WTC11 (cell line): ENCODE measurements at regions not wholly inside any gene's neighbourhood (a gene's known extent, or its start where the extent isn't known, plus 50 kb on each side); places are given as distances from the start of the nearest gene placed in this dataset.

Experiments used
- CREM ChIP-seq: sonication (generic); formaldehyde crosslinking; IDR thresholded peaks from 2 replicates; pipeline ENCODE4 v1.8.1; 2022; ENCODE audit warnings: mild to moderate bottlenecking, missing genetic modification reagents, moderate library complexity
- CTCF ChIP-seq: fragments of 200-600 bp; IDR thresholded peaks from 2 replicates; pipeline ENCODE4 v1.8.0; 2022; ENCODE audit warnings: antibody characterized with exemption
- E2F4 ChIP-seq: sonication (generic); formaldehyde crosslinking; IDR thresholded peaks from 2 replicates; pipeline ENCODE4 v1.8.1; 2022; ENCODE audit warnings: low read depth, mild to moderate bottlenecking, moderate library complexity, missing genetic modification reagents, borderline replicate concordance
- GABPB1 ChIP-seq: sonication (generic); formaldehyde crosslinking; IDR thresholded peaks from 2 replicates; pipeline ENCODE4 v1.8.1; 2023; ENCODE audit warnings: mild to moderate bottlenecking, missing genetic modification reagents
- IRF2 ChIP-seq: sonication (generic); formaldehyde crosslinking; IDR thresholded peaks from 2 replicates; pipeline ENCODE4 v1.8.0; 2022; ENCODE audit warnings: low read depth, missing genetic modification reagents, borderline replicate concordance
- NR3C1 ChIP-seq: sonication (generic); formaldehyde crosslinking; conservative IDR thresholded peaks from 2 replicates; pipeline ENCODE4 v1.8.1; 2023; ENCODE audit warnings: low read depth, mild to moderate bottlenecking, missing genetic modification reagents
- PRDM15 ChIP-seq: sonication (generic); formaldehyde crosslinking; IDR thresholded peaks from 2 replicates; pipeline ENCODE4 v1.8.0; 2022; ENCODE audit warnings: missing genetic modification reagents
- SMAD3 ChIP-seq: sonication (generic); formaldehyde crosslinking; IDR thresholded peaks from 2 replicates; pipeline ENCODE4 v1.8.0; 2022; ENCODE audit warnings: missing genetic modification reagents, mild to moderate bottlenecking, borderline replicate concordance
- ZBTB43 ChIP-seq: sonication (generic); formaldehyde crosslinking; IDR thresholded peaks from 2 replicates; pipeline ENCODE4 v1.8.1; 2023; ENCODE audit warnings: mild to moderate bottlenecking, missing genetic modification reagents

- TF ChIP-seq CTCF (no peak), E2F4 (no peak), IRF2 (CRISPR knock-in tag) (no peak), PRDM15 (CRISPR knock-in tag) (no peak), GABPB1 (CRISPR knock-in tag) (no peak), SMAD3 (CRISPR knock-in tag) (no peak), ZBTB43 (CRISPR knock-in tag) (no peak), NR3C1 (no peak), CREM (no peak)
Measured at GRCh38 chr11:29293825-29294224, 723.0 kb downstream of the KCNA4 start.
